ENCODE measurements at regions not wholly inside any gene's neighbourhood (a gene's known extent, or its start where the extent isn't known, plus 50 kb on each side); places are given as distances from the start of the nearest gene placed in this dataset.

GRCh38 chr20:43836790-43837189 is 77.9 kb upstream of the TOX2 start:
- TF ChIP-seq ZFX (IDR thresholded peaks at IDR 0.05) = no peak
- TF ChIP-seq CTCF (conservative IDR thresholded peaks at IDR 0.05) = no peak
- H3K27ac ChIP-seq = no peak overlapping the region

GRCh38 chr20:43835944-43836508 is 78.6 kb upstream of the TOX2 start:
- TF ChIP-seq CTCF (conservative IDR thresholded peaks at IDR 0.05) (no peak), ZFX (IDR thresholded peaks at IDR 0.05) (no peak)
- H3K27ac ChIP-seq = no peak overlapping the region

- no peak overlapping the region for H3K27ac ChIP-seq
- TF ChIP-seq CTCF (conservative IDR thresholded peaks at IDR 0.05) = no peak
- TF ChIP-seq ZFX (IDR thresholded peaks at IDR 0.05) = no peak
Observed at GRCh38 chr20:43833511-43834395, 80.9 kb upstream of the TOX2 start.

GRCh38 chr20:43832961-43833360 is 81.7 kb upstream of the TOX2 start:
- no peak overlapping the region for H3K27ac ChIP-seq

GRCh38 chr20:43832096-43832816 is 82.4 kb upstream of the TOX2 start:
- no peak overlapping the region for H3K27ac ChIP-seq

More at GRCh38 chr20:43832961-43833360, 81.7 kb upstream of the TOX2 start:
- TF ChIP-seq ZFX (IDR thresholded peaks at IDR 0.05) = no peak
- no peak for TF ChIP-seq CTCF (conservative IDR thresholded peaks at IDR 0.05)

GRCh38 chr20:43831481-43832065 is 83.1 kb upstream of the TOX2 start:
- H3K27ac ChIP-seq = no peak overlapping the region
- no peak for TF ChIP-seq ZFX (IDR thresholded peaks at IDR 0.05)
- no peak for TF ChIP-seq CTCF (conservative IDR thresholded peaks at IDR 0.05)

More at GRCh38 chr20:43832096-43832816, 82.4 kb upstream of the TOX2 start:
- TF ChIP-seq CTCF (conservative IDR thresholded peaks at IDR 0.05) (no peak), ZFX (IDR thresholded peaks at IDR 0.05) (no peak)

Measured in C4-2B (cell line).